Smooth muscle cell (in vitro differentiated cells): ENCODE measurements at regions not wholly inside any gene's neighbourhood (a gene's known extent, or its start where the extent isn't known, plus 50 kb on each side); places are given as distances from the start of the nearest gene placed in this dataset.
"Not testable (repeated sequence)": the region's sequence is repeated elsewhere in the genome, so short reads cannot be mapped to it uniquely, and the experiment has no call there.

Source experiments
- DNase-seq: peaks from one replicate; lab custom pipeline; 2025; ENCODE audit not compliant: unreplicated experiment; lab: John Stamatoyannopoulos, UW
- H2AFZ ChIP-seq: fragments of 200-600 bp; sonication (generic); 2 replicates; pipeline ENCODE4 v1.6.0; 2016; ENCODE audit warnings: antibody characterized with exemption, low read depth, mild to moderate bottlenecking
- H3F3A ChIP-seq: fragments of 200-600 bp; sonication (generic); 2 replicates; pipeline ENCODE4 v1.6.0; 2017; ENCODE audit warnings: antibody characterized with exemption, low read depth
- H3K27ac ChIP-seq: fragments of 200-600 bp; sonication (generic); 2 replicates; pipeline ENCODE4 v1.5.1; 2016; ENCODE audit warnings: low read depth, mild to moderate bottlenecking
- H3K27me3 ChIP-seq: fragments of 200-600 bp; sonication (generic); 2 replicates; pipeline ENCODE4 v1.6.1; 2016; ENCODE audit warnings: low read depth, mild to moderate bottlenecking
- H3K36me3 ChIP-seq: fragments of 200-600 bp; sonication (generic); 2 replicates; pipeline ENCODE4 v1.5.1; 2016; ENCODE audit warnings: low read depth
- H3K4me1 ChIP-seq: fragments of 200-600 bp; sonication (generic); 2 replicates; pipeline ENCODE4 v1.5.1; 2016; ENCODE audit warnings: low read depth
- H3K4me2 ChIP-seq: fragments of 200-600 bp; sonication (generic); 2 replicates; pipeline ENCODE4 v1.6.0; 2016; ENCODE audit warnings: mild to moderate bottlenecking
- H3K4me3 ChIP-seq: fragments of 200-600 bp; sonication (generic); 2 replicates; pipeline ENCODE4 v1.5.1; 2016; ENCODE audit warnings: mild to moderate bottlenecking
- H3K79me2 ChIP-seq: fragments of 200-600 bp; sonication (generic); 2 replicates; pipeline ENCODE4 v1.6.0; 2016; ENCODE audit warnings: low read depth, mild to moderate bottlenecking
- H3K9ac ChIP-seq: fragments of 200-600 bp; sonication (generic); 2 replicates; pipeline ENCODE4 v1.6.0; 2016; ENCODE audit warnings: low read depth
- H3K9me3 ChIP-seq: fragments of 200-600 bp; sonication (generic); replicated peaks from 2 replicates; pipeline ENCODE4 v1.5.1; 2016; ENCODE audit warnings: low read depth
- H4K20me1 ChIP-seq: fragments of 200-600 bp; sonication (generic); 2 replicates; pipeline ENCODE4 v1.6.0; 2016; ENCODE audit warnings: low read depth
- CTCF ChIP-seq: fragments of 200-600 bp; sonication (generic); IDR thresholded peaks from 2 replicates; pipeline ENCODE4 v1.5.1; 2017; ENCODE audit warnings: borderline replicate concordance, mild to moderate bottlenecking, antibody characterized with exemption; ENCODE audit not compliant: insufficient read depth, poor library complexity, severe bottlenecking
- WGBS: methylation state at CpG from one replicate; pipeline ENCODE4 v1.1.7; 2016; ENCODE audit warnings: low lambda C conversion rate; 5-methylcytosine and 5-hydroxymethylcytosine counted together

GRCh38 chr7:153065051-153065450 is 305.5 kb downstream of the ACTR3B start:
- 71% methylated on average over 1 of the region's 1 CpG for WGBS
- H3K27me3 ChIP-seq, result no peaks in the 10 kb centered on the region
- TF ChIP-seq CTCF, result no peak

GRCh38 chr7:153066711-153067110 is 307.2 kb downstream of the ACTR3B start:
- Histone ChIP-seq H3K27me3 (no peaks in the 10 kb centered on the region), H3K4me2 (no peak overlapping the region), H3K4me3 (no peak overlapping the region), H3K36me3 (no peaks in the 10 kb centered on the region), H3K9ac (no peak overlapping the region), H2AFZ (no peak overlapping the region), H3K4me1 (no peaks in the 10 kb centered on the region), H3K79me2 (no peaks in the 10 kb centered on the region), H3K27ac (no peak overlapping the region), H4K20me1 (no peaks in the 10 kb centered on the region), H3K9me3 (no peaks in the 10 kb centered on the region), H3F3A (no peaks in the 10 kb centered on the region)
- TF ChIP-seq CTCF, result no peak
- 62% methylated on average over 5 of the region's 5 CpGs for WGBS
- no peak for DNase-seq

More at GRCh38 chr7:153065051-153065450, 305.5 kb downstream of the ACTR3B start:
- DNase-seq, result no peak
- Histone ChIP-seq H3K36me3 (no peaks in the 10 kb centered on the region), H3K79me2 (no peaks in the 10 kb centered on the region), H3F3A (no peaks in the 10 kb centered on the region), H3K9ac (no peak overlapping the region), H3K4me1 (no peaks in the 10 kb centered on the region), H3K4me2 (no peak overlapping the region), H4K20me1 (no peaks in the 10 kb centered on the region), H3K27ac (no peak overlapping the region), H3K4me3 (no peak overlapping the region), H2AFZ (no peak overlapping the region), H3K9me3 (no peaks in the 10 kb centered on the region)

- H3K36me3 ChIP-seq, result no peaks in the 10 kb centered on the region
- no peaks in the 10 kb centered on the region for H3K4me1 ChIP-seq
- H3K27me3 ChIP-seq, result no peaks in the 10 kb centered on the region
- H3K9me3 ChIP-seq, result no peaks in the 10 kb centered on the region
- no peak overlapping the region for H3K9ac ChIP-seq
- H3F3A ChIP-seq, result no peaks in the 10 kb centered on the region
- no peak overlapping the region for H3K4me3 ChIP-seq
- no peak overlapping the region for H2AFZ ChIP-seq
- no peak for DNase-seq
- H4K20me1 ChIP-seq, result no peaks in the 10 kb centered on the region
- H3K4me2 ChIP-seq, result no peak overlapping the region
- no peak overlapping the region for H3K27ac ChIP-seq
- no peak for TF ChIP-seq CTCF
- H3K79me2 ChIP-seq, result no peaks in the 10 kb centered on the region
Measured at GRCh38 chr7:153070141-153070540, 310.6 kb downstream of the ACTR3B start.

- TF ChIP-seq CTCF, result no peak
- WGBS, result 89% methylated on average over 4 of the region's 4 CpGs
Measured at GRCh38 chr7:153072806-153073205, 313.3 kb downstream of the ACTR3B start.

GRCh38 chr7:153076289-153076688 is 316.7 kb downstream of the ACTR3B start:
- not testable (repeated sequence) for H3K27ac ChIP-seq, DNase-seq, H3K4me2 ChIP-seq, H3K36me3 ChIP-seq, H3K4me1 ChIP-seq, H3K79me2 ChIP-seq, H3K9me3 ChIP-seq, H3K9ac ChIP-seq, H3K27me3 ChIP-seq, H4K20me1 ChIP-seq, H2AFZ ChIP-seq, H3F3A ChIP-seq, H3K4me3 ChIP-seq
- 91% methylated on average over 2 of the region's 2 CpGs for WGBS

More at GRCh38 chr7:153072806-153073205, 313.3 kb downstream of the ACTR3B start:
- no peaks in the 10 kb centered on the region for H3F3A ChIP-seq
- no peak overlapping the region for H3K4me2 ChIP-seq
- H3K36me3 ChIP-seq, result no peaks in the 10 kb centered on the region
- H3K9ac ChIP-seq, result no peak overlapping the region
- no peak overlapping the region for H2AFZ ChIP-seq
- no peaks in the 10 kb centered on the region for H3K27me3 ChIP-seq
- H3K79me2 ChIP-seq, result no peaks in the 10 kb centered on the region
- H3K27ac ChIP-seq, result no peak overlapping the region
- no peak overlapping the region for H3K4me3 ChIP-seq
- no peaks in the 10 kb centered on the region for H3K9me3 ChIP-seq
- no peaks in the 10 kb centered on the region for H4K20me1 ChIP-seq
- DNase-seq, result no peak
- no peaks in the 10 kb centered on the region for H3K4me1 ChIP-seq
